Progenitor cell of endocrine pancreas (in vitro differentiated cells): ENCODE measurements at regions not wholly inside any gene's neighbourhood (a gene's known extent, or its start where the extent isn't known, plus 50 kb on each side); places are given as distances from the start of the nearest gene placed in this dataset.
"Not testable (repeated sequence)": the region's sequence is repeated elsewhere in the genome, so short reads cannot be mapped to it uniquely, and the experiment has no call there.

Source experiments
- DNase-seq: peaks from one replicate; pipeline ENCODE4 v3.0.0; 2021; ENCODE audit warnings: low spot score; ENCODE audit not compliant: unreplicated experiment
- H3K27ac Mint-ChIP-seq: 2 replicates; pipeline ENCODE4 v1.8.0; 2021; ENCODE audit warnings: mild to moderate bottlenecking, moderate library complexity, mixed read lengths
- H3K27me3 Mint-ChIP-seq: 2 replicates; pipeline ENCODE4 v1.8.0; 2021; ENCODE audit warnings: mixed read lengths
- H3K36me3 Mint-ChIP-seq: 2 replicates; pipeline ENCODE4 v1.8.0; 2022; ENCODE audit warnings: mixed read lengths; ENCODE audit not compliant: insufficient read depth
- H3K4me1 Mint-ChIP-seq: 2 replicates; pipeline ENCODE4 v1.8.0; 2021; ENCODE audit warnings: low read depth, mixed read lengths
- H3K4me3 Mint-ChIP-seq: 2 replicates; pipeline ENCODE4 v1.8.0; 2021; ENCODE audit warnings: low read depth, mild to moderate bottlenecking, moderate library complexity, mixed read lengths
- H3K9me3 Mint-ChIP-seq: 2 replicates; pipeline ENCODE4 v1.8.0; 2021; ENCODE audit warnings: low read depth, mixed read lengths
- TF ChIP-seq, protein P1 (sequence below): fragments of 200-600 bp; sonication (generic); IDR thresholded peaks from one replicate; pipeline ENCODE4 v1.5.0; 2021; ENCODE audit warnings: antibody characterized with exemption, mild to moderate bottlenecking; ENCODE audit not compliant: unreplicated experiment

GRCh38 chr2:221961561-221961960 lies 337.2 kb downstream of the PAX3 start:
- Mint-ChIP-seq H3K27me3 (no peaks in the 10 kb centered on the region), H3K9me3 (no peaks in the 10 kb centered on the region), H3K4me3 (no peak overlapping the region), H3K27ac (no peak overlapping the region), H3K4me1 (no peaks in the 10 kb centered on the region), H3K36me3 (no peaks in the 10 kb centered on the region)
- DNase-seq = no peak
- TF ChIP-seq, protein P1, sequence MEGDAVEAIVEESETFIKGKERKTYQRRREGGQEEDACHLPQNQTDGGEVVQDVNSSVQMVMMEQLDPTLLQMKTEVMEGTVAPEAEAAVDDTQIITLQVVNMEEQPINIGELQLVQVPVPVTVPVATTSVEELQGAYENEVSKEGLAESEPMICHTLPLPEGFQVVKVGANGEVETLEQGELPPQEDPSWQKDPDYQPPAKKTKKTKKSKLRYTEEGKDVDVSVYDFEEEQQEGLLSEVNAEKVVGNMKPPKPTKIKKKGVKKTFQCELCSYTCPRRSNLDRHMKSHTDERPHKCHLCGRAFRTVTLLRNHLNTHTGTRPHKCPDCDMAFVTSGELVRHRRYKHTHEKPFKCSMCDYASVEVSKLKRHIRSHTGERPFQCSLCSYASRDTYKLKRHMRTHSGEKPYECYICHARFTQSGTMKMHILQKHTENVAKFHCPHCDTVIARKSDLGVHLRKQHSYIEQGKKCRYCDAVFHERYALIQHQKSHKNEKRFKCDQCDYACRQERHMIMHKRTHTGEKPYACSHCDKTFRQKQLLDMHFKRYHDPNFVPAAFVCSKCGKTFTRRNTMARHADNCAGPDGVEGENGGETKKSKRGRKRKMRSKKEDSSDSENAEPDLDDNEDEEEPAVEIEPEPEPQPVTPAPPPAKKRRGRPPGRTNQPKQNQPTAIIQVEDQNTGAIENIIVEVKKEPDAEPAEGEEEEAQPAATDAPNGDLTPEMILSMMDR = no peak

DNA sequence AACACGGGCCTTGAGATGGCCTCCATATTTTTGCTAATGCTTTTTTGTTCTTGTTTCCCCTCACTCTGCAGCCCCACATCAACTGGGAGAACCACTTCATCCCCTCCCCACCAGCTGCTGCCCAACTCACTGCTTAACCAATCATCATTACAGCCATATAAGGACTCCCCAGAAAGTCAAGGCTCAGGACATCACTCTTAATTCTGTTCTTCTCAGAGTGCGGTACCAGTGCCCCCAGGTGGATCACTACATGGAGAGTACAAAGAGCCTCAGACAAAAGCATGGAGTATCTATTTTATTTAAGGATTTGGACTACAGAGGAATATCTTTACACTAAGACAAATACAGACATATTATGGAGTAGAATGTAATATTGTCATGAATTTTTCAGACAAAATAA lies 340.6 kb downstream of the PAX3 start:
- Mint-ChIP-seq H3K27me3 (no peaks in the 10 kb centered on the region), H3K9me3 (no peaks in the 10 kb centered on the region), H3K27ac (no peak overlapping the region), H3K4me1 (peaks cover 3% of the 10 kb centered on the region), H3K4me3 (no peak overlapping the region), H3K36me3 (no peaks in the 10 kb centered on the region)
- no peak for DNase-seq
- TF ChIP-seq, protein P1 = no peak

- no peak for DNase-seq
- Mint-ChIP-seq H3K36me3 (no peaks in the 10 kb centered on the region), H3K4me1 (peaks cover 1% of the 10 kb centered on the region), H3K9me3 (peaks cover 4% of the 10 kb centered on the region), H3K27ac (no peak overlapping the region), H3K27me3 (peaks cover 4% of the 10 kb centered on the region), H3K4me3 (no peak overlapping the region)
- TF ChIP-seq, protein P1 = no peak
These were observed 350.7 kb downstream of the PAX3 start for GRCh38 chr2:221948076-221948475.

GRCh38 chr2:221944452-221944851 lies 354.3 kb downstream of the PAX3 start:
- H3K4me3 Mint-ChIP-seq, H3K9me3 Mint-ChIP-seq, H3K27me3 Mint-ChIP-seq, H3K4me1 Mint-ChIP-seq, DNase-seq, H3K27ac Mint-ChIP-seq, H3K36me3 Mint-ChIP-seq: not testable (repeated sequence)

GRCh38 chr2:221943076-221943810 lies 355.6 kb downstream of the PAX3 start:
- Mint-ChIP-seq H3K27me3 (no peaks in the 10 kb centered on the region), H3K4me3 (no peak overlapping the region), H3K9me3 (no peaks in the 10 kb centered on the region), H3K27ac (no peak overlapping the region), H3K4me1 (peaks cover 5% of the 10 kb centered on the region), H3K36me3 (no peaks in the 10 kb centered on the region)
- TF ChIP-seq, protein P1 = no peak
- no peak for DNase-seq
